SK-N-SH (cell line): ENCODE measurements at regions not wholly inside any gene's neighbourhood (a gene's known extent, or its start where the extent isn't known, plus 50 kb on each side); places are given as distances from the start of the nearest gene placed in this dataset.
"Not testable (repeated sequence)": the region's sequence is repeated elsewhere in the genome, so short reads cannot be mapped to it uniquely, and the experiment has no call there.

Experiments
- CTCF ChIA-PET: fragments of 300-600, 350-600 bp; formaldehyde crosslinking; extraction: SDS; loops from one replicate; lab custom pipeline; 2021; lab: Yijun Ruan, JAX
- POLR2A ChIA-PET: fragments of 350-600 bp; sonication (Branson Sonifier 250); formaldehyde crosslinking; extraction: SDS; loops from one replicate; lab custom pipeline; 2020; ENCODE audit warnings: antibody characterized with exemption, inconsistent platforms; lab: Yijun Ruan, JAX
- DNase-seq: peaks from one replicate; pipeline ENCODE4 v3.0.0; 2012
- H2AFZ ChIP-seq: fragments of 200-600 bp; sonication (generic); 2 replicates; pipeline ENCODE4 v1.8.1; 2016; ENCODE audit warnings: antibody characterized with exemption, mild to moderate bottlenecking, low read depth
- H3F3A ChIP-seq: fragments of 200-600 bp; sonication (generic); replicated peaks from 2 replicates; pipeline ENCODE3; 2016; ENCODE audit warnings: antibody characterized with exemption, mild to moderate bottlenecking; ENCODE audit not compliant: insufficient read depth
- H3K27ac ChIP-seq, 2 experiments: fragments of 200-500 bp in 1 of 2; fragments of 200-600 bp in 1 of 2; sonication (Bioruptor generic) in 1 of 2; sonication (generic), shearing (Covaris generic) in 1 of 2; 2 replicates each; pipeline versions ENCODE4 v1.5.1 to v1.6.1; 2014 to 2016; ENCODE audit warnings: low read depth in 2 of 2, inconsistent platforms in 1 of 2, low read length in 1 of 2, mild to moderate bottlenecking in 1 of 2, mixed read lengths in 1 of 2
- H3K27me3 ChIP-seq: fragments of 200-600 bp; sonication (generic), shearing (Covaris generic); 2 replicates; pipeline ENCODE4 v1.6.1; 2016; ENCODE audit warnings: mixed run types; ENCODE audit not compliant: insufficient read depth
- H3K36me3 ChIP-seq, 2 experiments: fragments of 200-500 bp in 1 of 2; fragments of 200-600 bp in 1 of 2; sonication (Bioruptor generic) in 1 of 2; sonication (generic) in 1 of 2; replicated peaks in 1 of 2; 2 replicates each; pipeline versions ENCODE3 to v1.5.1; 2014 to 2016; ENCODE audit warnings: low read length in 1 of 2, mild to moderate bottlenecking in 1 of 2; ENCODE audit not compliant: insufficient read depth in 2 of 2, control insufficient read depth in 1 of 2
- H3K4me1 ChIP-seq, 2 experiments: fragments of 200-500 bp in 1 of 2; fragments of 200-600 bp in 1 of 2; sonication (Bioruptor generic) in 1 of 2; sonication (generic), shearing (Covaris generic) in 1 of 2; 2 replicates each; pipeline versions ENCODE4 v1.5.1 to v1.6.1; 2014 to 2016; ENCODE audit warnings: low read depth in 1 of 2, low read length in 1 of 2, mixed run types in 1 of 2; ENCODE audit not compliant: insufficient read depth in 2 of 2, control insufficient read depth in 1 of 2
- H3K4me2 ChIP-seq: fragments of 200-600 bp; sonication (generic), shearing (Covaris generic); 2 replicates; pipeline ENCODE4 v1.6.1; 2017; ENCODE audit warnings: mixed run types
- H3K4me3 ChIP-seq, 2 experiments: fragments of 200-500 bp in 1 of 2; fragments of 200-600 bp in 1 of 2; sonication (Bioruptor generic) in 1 of 2; sonication (generic), shearing (Covaris generic) in 1 of 2; 2 replicates each; pipeline versions ENCODE4 v1.5.1 to v1.8.1; 2014 to 2016; ENCODE audit warnings: low read depth in 2 of 2, inconsistent platforms in 1 of 2, low read length in 1 of 2, mild to moderate bottlenecking in 1 of 2, mixed read lengths in 1 of 2, moderate library complexity in 1 of 2
- H3K79me2 ChIP-seq: fragments of 200-600 bp; sonication (generic); 2 replicates; pipeline ENCODE4 v1.8.1; 2017; ENCODE audit warnings: mild to moderate bottlenecking; ENCODE audit not compliant: insufficient read depth
- H3K9ac ChIP-seq: fragments of 200-600 bp; sonication (generic); 2 replicates; pipeline ENCODE4 v1.6.1; 2017; ENCODE audit warnings: mixed run types
- H3K9me2 ChIP-seq: fragments of 200-600 bp; sonication (generic); 2 replicates; pipeline ENCODE4 v1.6.1; 2017; ENCODE audit warnings: mixed run types
- H3K9me3 ChIP-seq: fragments of 200-600 bp; sonication (generic); 2 replicates; pipeline ENCODE4 v1.6.1; 2017; ENCODE audit warnings: mixed run types, mild to moderate bottlenecking, moderate library complexity
- H4K20me1 ChIP-seq: fragments of 200-600 bp; sonication (generic); 2 replicates; pipeline ENCODE4 v1.6.1; 2017; ENCODE audit warnings: mild to moderate bottlenecking, mixed run types; ENCODE audit not compliant: insufficient read depth
- CHD2 ChIP-seq: fragments of 150-350 bp; IDR thresholded peaks from 2 replicates; pipeline ENCODE4 v1.6.1; 2018; ENCODE audit warnings: low read length; ENCODE audit not compliant: partially characterized antibody
- ELF1 ChIP-seq: IDR thresholded peaks from 2 replicates; pipeline ENCODE4 v1.4.0; 2012
- FOSL2 ChIP-seq: IDR thresholded peaks from 2 replicates; pipeline ENCODE4 v1.4.0; 2012; ENCODE audit warnings: low read depth, mild to moderate bottlenecking, moderate library complexity, borderline replicate concordance
- FOXJ3 ChIP-seq: sonication (generic); formaldehyde crosslinking; IDR thresholded peaks from 2 replicates; pipeline ENCODE4 v1.5.1; 2020; ENCODE audit warnings: mild to moderate bottlenecking, missing genetic modification reagents
- MXI1 ChIP-seq: IDR thresholded peaks from 2 replicates; pipeline ENCODE4 v1.6.1; 2012; ENCODE audit warnings: mild to moderate bottlenecking, low read depth, low read length, improper control_type of control experiment
- PBX3 ChIP-seq: IDR thresholded peaks from 2 replicates; pipeline ENCODE4; 2012
- RCOR1 ChIP-seq: fragments of 150-350 bp; IDR thresholded peaks from 2 replicates; pipeline ENCODE4 v1.6.1; 2017; ENCODE audit warnings: antibody characterized with exemption, low read length
- REST ChIP-seq: IDR thresholded peaks from 2 replicates; pipeline ENCODE4 v1.6.1; 2012; ENCODE audit warnings: mild to moderate bottlenecking, low read depth, low read length, moderate library complexity
- SMC3 ChIP-seq: IDR thresholded peaks from 2 replicates; pipeline ENCODE4 v1.6.1; 2012; ENCODE audit warnings: low read depth, low read length, improper control_type of control experiment
- TAF1 ChIP-seq: IDR thresholded peaks from 2 replicates; pipeline ENCODE4 v1.6.1; 2012; ENCODE audit warnings: low read depth, mild to moderate bottlenecking, low read length, moderate library complexity, borderline replicate concordance
- TCF12 ChIP-seq: IDR thresholded peaks from 2 replicates; pipeline ENCODE4 v1.4.0; 2012
- USF1 ChIP-seq: IDR thresholded peaks from 2 replicates; pipeline ENCODE4 v1.4.0; 2012; ENCODE audit warnings: low read depth, borderline replicate concordance
- WGBS: methylation state at CpG from one replicate; pipeline ENCODE4 v1.1.6; 2017; ENCODE audit warnings: low lambda C conversion rate; 5-methylcytosine and 5-hydroxymethylcytosine counted together
- TF ChIP-seq, protein P1 (sequence below): IDR thresholded peaks from 2 replicates; pipeline ENCODE4 v1.4.0; 2012; ENCODE audit warnings: low read depth

DNA sequence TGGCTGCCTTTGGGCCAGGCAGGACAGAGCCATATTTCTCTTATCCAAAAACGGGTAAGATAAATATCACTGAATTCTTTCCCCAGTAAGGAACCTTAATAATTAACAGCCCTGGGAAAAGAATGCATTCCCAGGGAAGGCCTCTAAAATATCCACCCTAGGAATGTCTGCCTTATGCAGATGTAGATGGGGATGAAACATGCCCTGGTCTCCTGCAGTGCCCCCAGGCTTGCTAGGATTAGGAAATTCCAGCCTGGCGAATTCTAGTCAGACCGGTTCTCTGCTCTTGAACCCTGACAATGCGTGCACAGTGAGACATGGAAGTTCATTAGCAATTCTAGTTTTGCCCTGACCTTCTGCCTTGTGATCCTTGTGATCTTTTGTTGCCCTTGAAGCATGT is 663.7 kb downstream of the GABRG1 start:
- H2AFZ ChIP-seq, H3K36me3 ChIP-seq, DNase-seq, H3K4me3 ChIP-seq, H3K79me2 ChIP-seq, POLR2A ChIA-PET, H3K9me2 ChIP-seq, H3F3A ChIP-seq, H4K20me1 ChIP-seq, H3K27me3 ChIP-seq, CTCF ChIA-PET, H3K9me3 ChIP-seq, H3K9ac ChIP-seq, H3K4me1 ChIP-seq, H3K27ac ChIP-seq, H3K4me2 ChIP-seq: not testable (repeated sequence)
- WGBS = 0% methylated on average over 1 of the region's 4 CpGs

DNA sequence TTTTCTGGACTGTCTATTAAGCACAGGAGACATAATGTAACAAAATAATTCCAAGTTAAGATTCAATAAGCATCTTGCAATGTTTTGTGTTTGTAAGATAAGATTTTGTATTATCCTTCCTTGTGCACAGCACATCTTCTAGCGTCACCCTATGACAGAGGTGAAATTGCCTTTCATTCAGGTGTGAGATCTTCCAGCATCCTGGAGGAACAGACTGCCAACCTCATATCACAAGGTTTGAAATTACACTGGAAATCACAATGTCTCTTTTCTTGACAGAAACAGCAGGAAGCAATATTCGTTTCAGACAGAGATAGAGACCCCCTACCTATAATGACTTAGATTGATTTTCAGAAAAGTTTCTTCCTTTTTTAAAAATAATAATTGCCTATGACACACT is 668.6 kb downstream of the GABRG1 start:
- ChIA-PET CTCF (no interaction called here), POLR2A (no interaction called here)
- Histone ChIP-seq H3K27me3 (no peaks in the 10 kb centered on the region), H3F3A (no peaks in the 10 kb centered on the region), H3K4me2 (no peak overlapping the region), H3K36me3 (no peaks in the 10 kb centered on the region), H3K9ac (no peak overlapping the region), H3K4me3 (no peak overlapping the region), H3K9me2 (no peaks in the 10 kb centered on the region), H3K9me3 (no peaks in the 10 kb centered on the region; the same call in 1 of the 2 replicates), H3K27ac (no peak overlapping the region), H3K79me2 (no peaks in the 10 kb centered on the region), H2AFZ (no peak overlapping the region), H3K4me1 (no peaks in the 10 kb centered on the region), H4K20me1 (no peaks in the 10 kb centered on the region)
- TF ChIP-seq FOSL2 = no peak
- TF ChIP-seq FOXJ3 (CRISPR knock-in tag) = no peak
- no peak for TF ChIP-seq CHD2
- no peak for TF ChIP-seq MXI1
- TF ChIP-seq USF1 = no peak
- TF ChIP-seq TCF12 = no peak
- TF ChIP-seq ELF1 = no peak
- no peak for TF ChIP-seq REST
- TF ChIP-seq SMC3 = no peak
- no peak for TF ChIP-seq TAF1
- TF ChIP-seq, protein P1, sequence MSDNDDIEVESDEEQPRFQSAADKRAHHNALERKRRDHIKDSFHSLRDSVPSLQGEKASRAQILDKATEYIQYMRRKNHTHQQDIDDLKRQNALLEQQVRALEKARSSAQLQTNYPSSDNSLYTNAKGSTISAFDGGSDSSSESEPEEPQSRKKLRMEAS = no peak
- no peak for TF ChIP-seq PBX3
- no peak for TF ChIP-seq RCOR1
- WGBS = 0% methylated on average over 2 of the region's 2 CpGs
- DNase-seq = no peak
